ENCODE measurements at regions not wholly inside any gene's neighbourhood (a gene's known extent, or its start where the extent isn't known, plus 50 kb on each side); places are given as distances from the start of the nearest gene placed in this dataset.

DNA sequence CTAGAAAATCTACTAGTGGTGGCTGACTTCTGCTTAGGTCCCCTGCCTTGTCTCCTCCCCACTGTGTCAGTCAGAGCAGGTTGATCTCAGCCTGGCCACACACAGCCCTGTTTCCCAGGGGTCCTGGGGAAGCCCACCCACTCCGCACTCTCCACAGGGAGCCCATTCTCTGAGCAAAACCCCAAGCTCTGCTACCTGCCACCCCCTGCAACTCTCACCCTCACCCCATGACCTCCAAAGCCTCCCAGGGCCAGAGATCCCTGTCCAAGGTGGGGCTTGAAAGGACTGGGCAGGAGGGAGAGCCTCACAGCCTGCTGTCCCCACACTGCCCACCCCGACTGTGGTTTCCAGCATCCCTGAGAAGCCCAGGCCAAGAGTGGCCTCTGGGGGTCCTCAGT, 58.8 kb upstream of the ZNF536 start:
- in situ Hi-C loops (cut with MboI; ENCODE audit: low sequenced_read_pairs, unreplicated experiment) = no loop called here
- DNase-seq (ENCODE audit: low spot score) = no peak

DNA sequence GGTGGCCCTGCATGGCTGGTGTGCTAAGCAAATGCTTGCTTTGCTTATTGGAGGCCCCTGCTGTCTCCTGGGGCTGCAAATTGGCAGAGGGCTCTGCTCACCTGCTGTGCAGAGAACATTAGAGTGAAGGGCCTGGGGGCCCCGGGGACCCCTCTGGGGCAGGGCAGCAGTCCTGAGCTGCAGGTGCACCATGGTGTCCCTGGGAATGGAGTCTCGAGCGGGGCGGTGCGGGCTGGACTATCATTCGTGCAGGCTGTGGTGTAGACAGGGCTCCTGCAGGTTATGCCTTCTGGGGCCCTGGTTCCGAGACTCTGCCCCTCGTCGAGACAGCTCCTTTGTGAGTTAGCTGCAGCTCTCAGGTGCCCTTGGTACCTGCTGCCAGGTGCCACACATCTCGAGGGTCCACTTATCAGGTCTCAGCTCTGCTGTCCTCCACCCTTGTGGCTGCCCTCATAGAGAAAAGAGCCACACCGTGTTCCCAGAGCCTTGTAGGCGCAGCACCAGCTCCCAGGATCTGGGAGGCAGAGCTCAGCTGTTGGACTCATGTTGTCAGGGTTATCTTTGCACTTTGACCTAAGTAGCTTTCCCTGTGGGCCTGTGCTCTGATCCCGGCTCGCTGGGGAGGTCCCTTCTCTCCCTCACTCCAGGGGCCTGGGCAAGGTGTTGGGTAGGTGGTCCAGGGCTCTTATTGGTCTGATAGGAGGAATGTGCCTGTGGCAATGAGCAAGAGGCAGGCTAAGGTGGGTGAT, 58.0 kb upstream of the ZNF536 start:
- TF ChIP-seq, protein P1, sequence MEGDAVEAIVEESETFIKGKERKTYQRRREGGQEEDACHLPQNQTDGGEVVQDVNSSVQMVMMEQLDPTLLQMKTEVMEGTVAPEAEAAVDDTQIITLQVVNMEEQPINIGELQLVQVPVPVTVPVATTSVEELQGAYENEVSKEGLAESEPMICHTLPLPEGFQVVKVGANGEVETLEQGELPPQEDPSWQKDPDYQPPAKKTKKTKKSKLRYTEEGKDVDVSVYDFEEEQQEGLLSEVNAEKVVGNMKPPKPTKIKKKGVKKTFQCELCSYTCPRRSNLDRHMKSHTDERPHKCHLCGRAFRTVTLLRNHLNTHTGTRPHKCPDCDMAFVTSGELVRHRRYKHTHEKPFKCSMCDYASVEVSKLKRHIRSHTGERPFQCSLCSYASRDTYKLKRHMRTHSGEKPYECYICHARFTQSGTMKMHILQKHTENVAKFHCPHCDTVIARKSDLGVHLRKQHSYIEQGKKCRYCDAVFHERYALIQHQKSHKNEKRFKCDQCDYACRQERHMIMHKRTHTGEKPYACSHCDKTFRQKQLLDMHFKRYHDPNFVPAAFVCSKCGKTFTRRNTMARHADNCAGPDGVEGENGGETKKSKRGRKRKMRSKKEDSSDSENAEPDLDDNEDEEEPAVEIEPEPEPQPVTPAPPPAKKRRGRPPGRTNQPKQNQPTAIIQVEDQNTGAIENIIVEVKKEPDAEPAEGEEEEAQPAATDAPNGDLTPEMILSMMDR (IDR thresholded peaks at IDR 0.05; ENCODE audit: borderline replicate concordance, control extremely low read depth, extremely low read depth, insufficient read depth, missing control alignments) = no peak
- in situ Hi-C loops (cut with MboI; ENCODE audit: low sequenced_read_pairs, unreplicated experiment) = no loop called here
- no peak for DNase-seq (ENCODE audit: low spot score)

More for the DNA sequence above, 58.8 kb upstream of the ZNF536 start:
- TF ChIP-seq, protein P1 (IDR thresholded peaks at IDR 0.05; ENCODE audit: borderline replicate concordance, control extremely low read depth, extremely low read depth, insufficient read depth, missing control alignments) = no peak

DNA sequence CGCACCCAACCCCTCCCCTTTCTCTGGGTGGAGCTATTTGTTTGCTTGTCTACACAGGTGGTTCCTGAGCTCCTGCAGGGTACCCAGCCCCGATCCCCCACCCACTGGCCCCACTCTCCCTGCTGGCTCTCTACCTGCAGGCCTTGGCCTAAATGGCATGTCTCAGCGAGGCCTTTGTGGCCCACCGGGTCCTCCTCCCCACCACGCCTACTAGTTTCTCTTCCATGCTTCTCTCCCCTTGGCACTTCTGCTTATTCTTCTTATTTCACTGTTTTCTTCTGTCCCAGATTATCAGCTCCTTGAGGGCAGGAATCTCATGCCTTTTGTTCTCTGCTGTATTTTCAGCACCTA, 57.4 kb upstream of the ZNF536 start:
- TF ChIP-seq, protein P1 (IDR thresholded peaks at IDR 0.05; ENCODE audit: borderline replicate concordance, control extremely low read depth, extremely low read depth, insufficient read depth, missing control alignments) = no peak
- DNase-seq (ENCODE audit: low spot score) = no peak
- in situ Hi-C loops (cut with MboI; ENCODE audit: low sequenced_read_pairs, unreplicated experiment) = no loop called here

DNA sequence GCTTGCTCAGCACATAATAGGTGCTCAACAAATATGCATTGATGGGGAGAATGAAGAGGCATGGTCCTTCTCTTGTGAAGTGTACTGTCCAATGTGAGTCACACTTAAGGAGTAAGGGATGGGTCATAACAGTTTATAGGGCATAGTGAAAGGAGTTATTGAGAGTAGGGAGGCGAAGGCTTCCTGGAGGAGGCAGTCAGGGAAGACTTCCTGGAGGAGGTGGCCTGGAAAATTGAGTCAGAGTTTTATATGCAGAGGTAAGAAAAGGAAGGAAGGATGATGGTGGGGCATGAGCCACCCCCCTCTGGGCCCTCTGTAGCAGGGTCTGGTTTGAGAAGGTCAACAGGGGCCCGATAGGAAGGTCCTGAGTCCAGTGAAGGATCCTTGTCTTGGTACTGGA, 57.0 kb upstream of the ZNF536 start:
- in situ Hi-C loops (cut with MboI; ENCODE audit: low sequenced_read_pairs, unreplicated experiment) = no loop called here
- DNase-seq (ENCODE audit: low spot score) = no peak
- TF ChIP-seq, protein P1 (IDR thresholded peaks at IDR 0.05; ENCODE audit: borderline replicate concordance, control extremely low read depth, extremely low read depth, insufficient read depth, missing control alignments) = no peak

DNA sequence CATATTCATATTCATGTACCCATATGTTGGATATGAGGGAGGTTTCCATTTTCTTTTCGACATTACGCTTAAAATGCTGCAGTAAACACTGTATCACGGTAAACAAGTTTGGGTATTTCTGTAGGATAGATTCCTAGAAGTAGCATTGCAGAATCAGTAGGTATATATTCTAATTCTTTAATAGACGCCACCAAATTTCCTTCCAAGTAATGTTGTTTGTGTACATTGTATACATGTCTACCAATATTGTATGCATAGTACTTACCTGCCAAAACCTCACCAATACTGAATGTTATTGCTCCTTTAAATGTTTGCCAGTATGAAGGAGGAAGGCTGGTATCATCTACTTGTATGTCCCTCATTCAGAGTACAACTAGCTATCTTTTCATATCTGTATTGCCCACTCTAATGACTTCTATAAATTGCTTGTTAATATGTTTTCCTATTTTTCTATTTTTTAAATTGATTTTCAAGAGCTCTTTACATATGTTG, 56.1 kb upstream of the ZNF536 start:
- TF ChIP-seq, protein P1 (IDR thresholded peaks at IDR 0.05; ENCODE audit: borderline replicate concordance, control extremely low read depth, extremely low read depth, insufficient read depth, missing control alignments) = no peak
- DNase-seq (ENCODE audit: low spot score) = no peak
- in situ Hi-C loops (cut with MboI; ENCODE audit: low sequenced_read_pairs, unreplicated experiment) = no loop called here

DNA sequence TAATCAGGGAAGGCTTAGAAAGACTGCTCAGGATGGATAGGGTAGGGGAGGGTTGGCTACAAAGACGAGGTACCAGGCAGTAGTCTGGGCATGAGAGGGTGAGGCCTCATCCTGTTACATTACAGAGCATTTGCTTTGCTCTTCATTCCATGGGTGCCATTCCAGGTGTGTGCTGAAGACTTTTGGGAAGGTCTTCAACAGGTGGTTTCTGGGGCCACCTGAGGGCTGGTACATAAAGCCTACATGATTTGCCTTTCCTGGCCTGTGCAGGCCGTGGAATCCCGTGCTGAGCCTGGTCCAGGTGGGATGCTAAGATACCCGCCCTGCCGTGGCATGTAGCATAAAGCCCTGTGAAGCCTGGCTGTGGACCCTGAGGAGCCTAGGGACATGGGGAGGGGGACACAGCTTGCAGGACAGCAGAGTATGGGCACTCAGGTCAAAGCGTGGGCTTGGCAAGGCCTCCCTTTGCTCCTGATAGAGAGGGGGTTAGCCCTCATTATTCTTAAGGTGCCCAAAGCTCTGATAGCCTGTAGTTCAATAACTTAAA, 55.6 kb upstream of the ZNF536 start:
- in situ Hi-C loops (cut with MboI; ENCODE audit: low sequenced_read_pairs, unreplicated experiment) = no loop called here
- DNase-seq (ENCODE audit: low spot score) = no peak
- TF ChIP-seq, protein P1 (IDR thresholded peaks at IDR 0.05; ENCODE audit: borderline replicate concordance, control extremely low read depth, extremely low read depth, insufficient read depth, missing control alignments) = no peak
